AG09309 (cell line): ENCODE measurements at regions not wholly inside any gene's neighbourhood (a gene's known extent, or its start where the extent isn't known, plus 50 kb on each side); places are given as distances from the start of the nearest gene placed in this dataset.

Source experiments
- DNase-seq: peaks from one replicate; pipeline ENCODE4 v3.0.0-alpha.2; 2010; ENCODE audit warnings: low read depth
- H3K4me3 ChIP-seq: 2 replicates; pipeline ENCODE4 v1.5.1; 2011; ENCODE audit warnings: mild to moderate bottlenecking, low read depth, low read length, moderate library complexity; ENCODE audit not compliant: control insufficient read depth
- TF ChIP-seq, protein P1 (sequence below): IDR thresholded peaks from 2 replicates; pipeline ENCODE4 v1.5.1; 2011; ENCODE audit warnings: mild to moderate bottlenecking, low read depth, low read length, inconsistent platforms; ENCODE audit not compliant: insufficient read depth, control insufficient read depth; ENCODE audit errors: missing control alignments

DNA sequence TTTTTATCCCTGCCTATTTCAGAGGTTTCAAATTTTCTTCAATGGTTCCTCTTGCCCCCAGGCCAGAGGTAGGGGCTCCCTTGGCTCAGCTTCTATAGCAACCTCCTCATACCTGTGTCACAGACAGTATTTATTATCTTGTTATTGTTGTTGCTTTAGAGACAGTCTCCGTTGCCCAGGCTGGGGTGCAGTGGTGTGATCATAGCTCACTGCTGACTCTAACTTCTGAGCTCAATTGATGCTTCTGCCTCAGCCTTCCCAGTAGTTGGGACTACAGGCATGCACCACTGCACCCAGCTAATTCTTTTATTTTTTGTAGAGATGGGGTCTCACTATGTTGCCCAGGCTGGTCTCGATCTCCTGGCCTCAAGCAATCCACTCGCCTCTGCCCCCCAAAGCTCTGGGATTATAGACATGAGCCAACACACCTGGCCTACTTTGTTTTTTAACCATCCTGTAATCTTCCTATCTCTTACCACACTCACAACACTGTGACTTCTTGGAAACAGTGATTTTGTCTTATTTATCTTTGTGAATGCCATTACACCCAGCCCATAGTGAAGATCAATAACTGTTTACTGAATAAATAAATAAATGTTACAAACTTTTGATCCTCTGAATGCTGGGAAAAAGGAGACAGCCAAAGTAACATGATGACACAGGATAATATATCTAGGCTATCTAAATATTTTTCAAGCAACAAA is 95.9 kb downstream of the PHLDA1 start:
- no peak for DNase-seq
- no peak overlapping the region for H3K4me3 ChIP-seq
- TF ChIP-seq, protein P1, sequence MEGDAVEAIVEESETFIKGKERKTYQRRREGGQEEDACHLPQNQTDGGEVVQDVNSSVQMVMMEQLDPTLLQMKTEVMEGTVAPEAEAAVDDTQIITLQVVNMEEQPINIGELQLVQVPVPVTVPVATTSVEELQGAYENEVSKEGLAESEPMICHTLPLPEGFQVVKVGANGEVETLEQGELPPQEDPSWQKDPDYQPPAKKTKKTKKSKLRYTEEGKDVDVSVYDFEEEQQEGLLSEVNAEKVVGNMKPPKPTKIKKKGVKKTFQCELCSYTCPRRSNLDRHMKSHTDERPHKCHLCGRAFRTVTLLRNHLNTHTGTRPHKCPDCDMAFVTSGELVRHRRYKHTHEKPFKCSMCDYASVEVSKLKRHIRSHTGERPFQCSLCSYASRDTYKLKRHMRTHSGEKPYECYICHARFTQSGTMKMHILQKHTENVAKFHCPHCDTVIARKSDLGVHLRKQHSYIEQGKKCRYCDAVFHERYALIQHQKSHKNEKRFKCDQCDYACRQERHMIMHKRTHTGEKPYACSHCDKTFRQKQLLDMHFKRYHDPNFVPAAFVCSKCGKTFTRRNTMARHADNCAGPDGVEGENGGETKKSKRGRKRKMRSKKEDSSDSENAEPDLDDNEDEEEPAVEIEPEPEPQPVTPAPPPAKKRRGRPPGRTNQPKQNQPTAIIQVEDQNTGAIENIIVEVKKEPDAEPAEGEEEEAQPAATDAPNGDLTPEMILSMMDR, result no peak

DNA sequence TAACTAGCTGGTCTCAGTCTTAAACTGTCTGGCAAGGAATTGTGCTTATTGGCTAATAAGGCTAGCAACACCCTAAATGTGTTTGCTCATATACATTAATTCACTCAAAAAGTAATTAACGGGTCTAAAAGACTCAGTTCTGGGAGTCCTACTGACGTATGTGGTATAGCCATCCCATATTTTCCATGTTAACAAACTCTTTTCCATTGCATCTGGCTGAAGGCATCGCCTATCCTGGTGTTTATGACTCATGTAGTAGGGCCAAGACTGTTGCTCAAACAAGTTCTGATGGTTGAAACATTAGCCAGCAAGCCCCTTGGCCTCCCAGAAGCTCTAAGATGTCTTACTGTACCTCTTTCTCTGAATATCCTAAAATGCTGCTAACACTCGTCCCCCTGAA is 98.5 kb downstream of the PHLDA1 start:
- DNase-seq, result peak; percentile 75
- TF ChIP-seq, protein P1, result no peak
- H3K4me3 ChIP-seq, result no peak overlapping the region

DNA sequence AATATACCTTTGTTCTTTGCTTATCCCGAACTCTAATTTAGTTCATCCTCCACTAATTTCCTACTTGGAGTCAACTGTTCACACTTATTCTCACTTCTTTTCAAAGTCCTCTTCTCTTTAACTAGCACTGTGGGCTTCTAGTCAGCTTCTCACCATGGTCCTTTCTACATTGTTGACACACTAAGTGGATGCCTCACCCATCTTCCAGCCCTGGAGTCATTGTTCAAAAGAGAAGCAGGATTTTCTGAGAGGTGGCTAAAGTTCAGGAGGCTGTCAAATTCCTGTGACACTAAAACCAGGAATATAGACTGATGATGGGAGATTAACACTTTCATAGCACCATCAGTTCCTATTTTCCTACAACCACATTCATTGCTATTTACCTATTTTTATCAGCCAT is 99.3 kb downstream of the PHLDA1 start:
- DNase-seq, result no peak
- H3K4me3 ChIP-seq, result no peak overlapping the region
- TF ChIP-seq, protein P1, result no peak

DNA sequence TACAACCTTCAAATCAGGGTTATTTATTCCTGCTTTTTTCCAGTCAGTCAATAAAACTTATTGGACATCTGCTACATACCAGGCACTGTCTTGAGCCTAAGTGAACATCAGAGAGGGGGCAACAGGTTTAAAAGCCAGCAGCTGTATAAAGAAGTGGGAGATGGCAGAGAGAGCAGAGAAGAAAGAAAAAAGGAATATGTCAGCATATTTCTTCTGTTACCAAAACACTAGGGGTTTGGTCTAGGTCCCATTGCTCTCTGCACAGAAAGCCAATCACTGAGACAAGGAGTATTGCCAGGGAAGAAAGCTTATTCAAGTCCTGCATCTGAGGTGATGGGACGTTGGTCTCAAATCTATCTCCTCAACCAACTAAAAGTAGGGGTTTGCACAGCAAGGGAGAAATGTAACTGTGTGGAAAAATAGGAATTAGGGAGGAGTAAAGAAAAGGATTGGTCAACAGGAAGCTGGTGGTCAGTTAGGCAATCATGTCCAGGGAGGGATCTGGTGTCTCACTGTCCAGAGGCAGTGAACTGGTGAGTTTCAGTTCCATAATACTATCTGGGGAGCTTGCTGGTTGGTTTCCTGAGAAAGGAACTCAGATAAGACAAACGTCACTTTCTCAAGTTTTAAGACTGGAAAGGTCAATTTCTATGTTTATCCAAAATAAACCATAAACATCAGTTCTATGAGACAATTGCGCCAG is 107.5 kb downstream of the PHLDA1 start:
- TF ChIP-seq, protein P1, result no peak
- no peak overlapping the region for H3K4me3 ChIP-seq
- DNase-seq, result no peak

DNA sequence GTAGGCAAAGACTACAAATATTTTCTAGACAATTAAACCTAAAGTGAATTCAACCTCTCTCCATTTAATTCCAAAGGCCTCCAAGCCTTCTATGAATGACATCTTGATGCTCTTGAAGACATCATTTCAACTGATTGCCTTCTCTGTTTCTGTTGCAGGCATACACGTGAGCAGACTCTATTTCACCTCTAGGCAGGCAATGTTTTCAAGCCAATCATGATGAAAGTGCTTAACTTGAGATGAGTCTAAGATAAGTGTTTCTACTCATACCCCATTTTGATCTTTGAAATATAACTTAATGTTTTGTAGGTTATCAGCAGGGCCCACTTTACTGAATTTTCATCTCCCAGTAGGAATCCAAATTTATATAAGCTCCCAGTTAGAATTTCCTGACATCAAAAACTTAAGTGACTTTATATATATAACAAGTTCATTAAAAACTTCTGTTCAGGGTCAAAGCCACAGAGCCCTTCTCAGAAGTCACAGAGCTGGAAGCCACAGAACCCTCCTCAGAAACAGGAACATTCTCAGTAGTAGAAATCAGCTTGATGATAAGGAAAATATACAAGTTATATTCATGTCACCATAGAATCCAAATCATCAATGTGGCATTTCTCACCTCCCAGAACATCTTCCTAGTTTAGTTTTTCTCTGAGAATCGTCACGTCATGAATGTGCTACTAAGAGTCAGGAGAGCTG is 108.5 kb downstream of the PHLDA1 start:
- TF ChIP-seq, protein P1, result no peak
- no peak for DNase-seq
- no peak overlapping the region for H3K4me3 ChIP-seq

DNA sequence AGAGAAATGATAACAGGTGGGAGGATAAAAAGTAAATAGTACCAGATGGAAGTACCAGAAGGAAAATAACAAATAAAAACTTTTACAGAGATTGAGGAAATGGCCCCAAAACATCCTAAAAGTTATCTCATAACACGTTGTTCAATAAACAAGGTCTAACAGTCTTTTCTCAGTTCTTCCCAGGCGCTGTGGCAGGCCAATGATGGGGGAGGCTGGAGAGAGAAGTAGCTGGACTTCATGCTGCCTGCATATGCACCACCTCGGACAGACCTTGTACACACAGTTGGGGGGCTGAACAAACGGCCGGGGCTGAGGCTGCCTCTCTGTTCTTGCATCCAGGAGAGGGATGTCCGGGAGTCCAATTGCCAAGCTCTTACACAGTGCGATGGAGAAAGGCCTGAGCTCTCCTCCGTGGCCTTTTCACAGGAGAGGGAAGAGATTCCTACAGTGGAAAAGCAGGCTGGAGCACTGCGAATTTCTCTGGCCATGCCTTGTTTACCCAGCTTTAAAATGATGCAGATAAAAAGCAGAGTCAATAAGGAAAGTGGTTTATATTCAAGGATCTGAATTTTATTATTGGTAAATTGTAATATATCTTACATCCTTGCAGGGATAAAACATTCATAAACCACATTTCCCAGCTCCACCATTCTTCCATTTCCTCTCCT is 109.8 kb downstream of the PHLDA1 start:
- DNase-seq, result no peak
- TF ChIP-seq, protein P1, result no peak
- no peak overlapping the region for H3K4me3 ChIP-seq
